Gastroesophageal sphincter (tissue), 4 donors: ENCODE measurements at regions not wholly inside any gene's neighbourhood (a gene's known extent, or its start where the extent isn't known, plus 50 kb on each side); places are given as distances from the start of the nearest gene placed in this dataset.
A peak's percentile ranks its signal among the peaks of the same experiment; 100 is the strongest.

Experiments
- ATAC-seq: fragments of 150-250 bp; one replicate; pipeline ENCODE4 v1.9.1; 2016; ENCODE audit warnings: mild to moderate bottlenecking, moderate library complexity
- H3K27ac ChIP-seq, 4 donors: fragments of 200-600 bp; sonication (generic) in 3 of 4; 1 replicate in 3 of 4; 2 replicates in 1 of 4; pipeline ENCODE4 v1.5.1; 2016 to 2019
- H3K27me3 ChIP-seq: fragments of 200-600 bp; sonication (generic); one replicate; pipeline ENCODE4 v1.5.1; 2019
- H3K36me3 ChIP-seq, 2 donors: fragments of 200-600 bp; sonication (generic); one replicate each; pipeline ENCODE4 v1.5.1; 2019; ENCODE audit warnings: control low read depth in 1 of 2
- H3K4me1 ChIP-seq, 3 donors: fragments of 200-600 bp; sonication (generic); 1 replicate in 2 of 3; 2 replicates in 1 of 3; pipeline ENCODE4 v1.5.1; 2016 to 2019; ENCODE audit warnings: control low read depth in 2 of 3
- H3K4me3 ChIP-seq, 2 donors: fragments of 200-600 bp; sonication (generic); one replicate each; pipeline ENCODE4 v1.5.1; 2019; ENCODE audit warnings: mild to moderate bottlenecking in 1 of 2, moderate library complexity in 1 of 2
- H3K9me3 ChIP-seq, 3 donors: fragments of 200-600 bp; sonication (generic); one replicate each; pipeline ENCODE4 v1.5.1; 2017 to 2019; ENCODE audit warnings: control low read depth in 2 of 3
- EP300 ChIP-seq: sonication (generic); formaldehyde crosslinking; IDR thresholded peaks from one replicate; pipeline ENCODE4 v1.6.1; 2017; ENCODE audit warnings: antibody characterized with exemption, mild to moderate bottlenecking
- POLR2A ChIP-seq, 2 donors: fragments of 450-650 bp; IDR thresholded peaks; one replicate each; pipeline ENCODE4 v1.6.1; 2017; ENCODE audit warnings: antibody characterized with exemption in 2 of 2, mild to moderate bottlenecking in 2 of 2, moderate library complexity in 1 of 2
- POLR2AphosphoS5 ChIP-seq: sonication (generic); formaldehyde crosslinking; IDR thresholded peaks from one replicate; pipeline ENCODE4 v1.6.1; 2017; ENCODE audit warnings: antibody characterized with exemption
- WGBS, 2 donors: methylation state at CpG; one replicate each; pipeline ENCODE4 v1.1.5; 2018; ENCODE audit warnings: low coverage in 1 of 2; 5-methylcytosine and 5-hydroxymethylcytosine counted together
- TF ChIP-seq, protein P1 (sequence below), 4 experiments: fragments of 200-600 bp in 2 of 4; fragments of 450-650 bp in 2 of 4; sonication (generic) in 1 of 4; IDR thresholded peaks; one replicate each; pipeline ENCODE4 v1.5.1; 2017 to 2019; ENCODE audit warnings: antibody characterized with exemption in 4 of 4, mild to moderate bottlenecking in 2 of 4, moderate library complexity in 2 of 4

GRCh38 chr12:67052981-67053380 lies 216.2 kb upstream of the CAND1 start:
- H3K27me3 ChIP-seq, result no peaks in the 10 kb centered on the region
- H3K4me1 ChIP-seq, result no peaks in the 10 kb centered on the region
- no peak overlapping the region for H3K27ac ChIP-seq
- no peaks in the 10 kb centered on the region for H3K9me3 ChIP-seq
- TF ChIP-seq POLR2AphosphoS5 (no peak), POLR2A (IDR thresholded peaks at IDR 0.05) (no peak), EP300 (no peak)
- TF ChIP-seq, protein P1, sequence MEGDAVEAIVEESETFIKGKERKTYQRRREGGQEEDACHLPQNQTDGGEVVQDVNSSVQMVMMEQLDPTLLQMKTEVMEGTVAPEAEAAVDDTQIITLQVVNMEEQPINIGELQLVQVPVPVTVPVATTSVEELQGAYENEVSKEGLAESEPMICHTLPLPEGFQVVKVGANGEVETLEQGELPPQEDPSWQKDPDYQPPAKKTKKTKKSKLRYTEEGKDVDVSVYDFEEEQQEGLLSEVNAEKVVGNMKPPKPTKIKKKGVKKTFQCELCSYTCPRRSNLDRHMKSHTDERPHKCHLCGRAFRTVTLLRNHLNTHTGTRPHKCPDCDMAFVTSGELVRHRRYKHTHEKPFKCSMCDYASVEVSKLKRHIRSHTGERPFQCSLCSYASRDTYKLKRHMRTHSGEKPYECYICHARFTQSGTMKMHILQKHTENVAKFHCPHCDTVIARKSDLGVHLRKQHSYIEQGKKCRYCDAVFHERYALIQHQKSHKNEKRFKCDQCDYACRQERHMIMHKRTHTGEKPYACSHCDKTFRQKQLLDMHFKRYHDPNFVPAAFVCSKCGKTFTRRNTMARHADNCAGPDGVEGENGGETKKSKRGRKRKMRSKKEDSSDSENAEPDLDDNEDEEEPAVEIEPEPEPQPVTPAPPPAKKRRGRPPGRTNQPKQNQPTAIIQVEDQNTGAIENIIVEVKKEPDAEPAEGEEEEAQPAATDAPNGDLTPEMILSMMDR (IDR thresholded peaks at IDR 0.05), result no peak
- ATAC-seq, result no peak
- no peaks in the 10 kb centered on the region for H3K36me3 ChIP-seq
- H3K4me3 ChIP-seq, result no peak overlapping the region

- no peak overlapping the region for H3K27ac ChIP-seq
- no peak for ATAC-seq
- no peak overlapping the region for H3K4me3 ChIP-seq
- no peak for TF ChIP-seq EP300
- no peak for TF ChIP-seq POLR2AphosphoS5
- TF ChIP-seq, protein P1 (IDR thresholded peaks at IDR 0.05), result no peak
- no peak for TF ChIP-seq POLR2A (IDR thresholded peaks at IDR 0.05)
- H3K27me3 ChIP-seq, result no peaks in the 10 kb centered on the region
- H3K9me3 ChIP-seq, result no peaks in the 10 kb centered on the region
- no peaks in the 10 kb centered on the region for H3K36me3 ChIP-seq
- no peaks in the 10 kb centered on the region for H3K4me1 ChIP-seq
Measured at GRCh38 chr12:67056329-67056728, 212.8 kb upstream of the CAND1 start.

DNA sequence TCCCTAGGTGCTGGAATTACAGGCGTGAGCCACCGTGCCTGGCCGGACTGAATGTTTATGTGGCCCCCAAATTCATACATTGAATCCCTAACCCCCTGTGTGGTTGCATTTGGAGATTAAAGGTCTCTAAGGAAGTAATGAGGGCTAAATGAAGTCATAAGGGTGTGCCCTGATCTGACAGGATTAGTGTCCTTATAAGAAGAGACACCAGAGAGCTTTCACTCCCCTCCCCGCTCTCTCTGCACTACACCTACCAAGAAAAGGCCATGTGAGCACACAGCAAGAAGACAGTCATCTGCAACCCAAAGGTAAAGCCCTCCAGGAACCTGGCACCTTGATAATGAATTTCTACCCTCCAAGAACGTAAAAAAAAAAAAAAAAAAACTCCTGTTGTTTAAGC lies 212.1 kb upstream of the CAND1 start:
- H3K36me3 ChIP-seq, result no peaks in the 10 kb centered on the region
- ATAC-seq, result no peak

GRCh38 chr12:67062193-67062592 lies 207.0 kb upstream of the CAND1 start:
- no peaks in the 10 kb centered on the region for H3K27me3 ChIP-seq
- no peak overlapping the region for H3K27ac ChIP-seq
- H3K36me3 ChIP-seq, result no peaks in the 10 kb centered on the region
- no peaks in the 10 kb centered on the region for H3K9me3 ChIP-seq
- TF ChIP-seq, protein P1 (IDR thresholded peaks at IDR 0.05), result no peak
- no peak for TF ChIP-seq POLR2A (IDR thresholded peaks at IDR 0.05)
- TF ChIP-seq EP300, result no peak
- no peak for TF ChIP-seq POLR2AphosphoS5
- no peak overlapping the region for H3K4me3 ChIP-seq
- H3K4me1 ChIP-seq, result peaks cover 0 to 4% (median 0%) of the 10 kb centered on the region in 3 donors
- WGBS, 2 donors, result 100% methylated on average over 1 of the region's 2 CpGs
- ATAC-seq, result no peak

More for the DNA sequence above, 212.1 kb upstream of the CAND1 start:
- Histone ChIP-seq H3K27me3 (no peaks in the 10 kb centered on the region), H3K9me3 (no peaks in the 10 kb centered on the region), H3K4me1 (no peaks in the 10 kb centered on the region), H3K27ac (no peak overlapping the region), H3K4me3 (no peak overlapping the region)
- WGBS, 2 donors, result 84 to 100% methylated on average over 1 to 4 of the region's 5 CpGs
- TF ChIP-seq POLR2AphosphoS5 (no peak), EP300 (no peak), POLR2A (IDR thresholded peaks at IDR 0.05) (no peak)
- TF ChIP-seq, protein P1 (IDR thresholded peaks at IDR 0.05), result no peak

- TF ChIP-seq EP300 (no peak), POLR2AphosphoS5 (no peak), POLR2A (IDR thresholded peaks at IDR 0.05) (no peak)
- TF ChIP-seq, protein P1 (IDR thresholded peaks at IDR 0.05), result no peak
- no peaks in the 10 kb centered on the region for H3K36me3 ChIP-seq
- H3K27ac ChIP-seq, result peak overlapping the region in 3 of 4 donors; percentile 84 to 92 (median 89)
- peaks cover 7% of the 10 kb centered on the region for H3K27me3 ChIP-seq
- 35 to 73% methylated on average over 2 to 8 of the region's 12 CpGs for WGBS, 2 donors
- H3K4me3 ChIP-seq, result peak overlapping the region; percentile 77 to 97
- H3K4me1 ChIP-seq, result peaks cover 0 to 28% (median 0%) of the 10 kb centered on the region in 3 donors
- no peak for ATAC-seq
- no peaks in the 10 kb centered on the region for H3K9me3 ChIP-seq
Measured at GRCh38 chr12:67067453-67068203, 201.5 kb upstream of the CAND1 start.
